Osteoblast (primary cell): ENCODE measurements at regions not wholly inside any gene's neighbourhood (a gene's known extent, or its start where the extent isn't known, plus 50 kb on each side); places are given as distances from the start of the nearest gene placed in this dataset.

Experiments
- DNase-seq: peaks from one replicate; pipeline ENCODE4 v3.0.0; 2011; ENCODE audit warnings: low spot score, mixed read lengths; ENCODE audit not compliant: insufficient read length; ENCODE audit errors: missing footprints
- H2AFZ ChIP-seq: 2 replicates; pipeline ENCODE4 v1.6.0; 2011; ENCODE audit warnings: mild to moderate bottlenecking, low read length
- H3K27ac ChIP-seq: 2 replicates; pipeline ENCODE4 v1.5.1; 2011; ENCODE audit warnings: mild to moderate bottlenecking, low read depth, low read length, moderate library complexity
- H3K27me3 ChIP-seq: 2 replicates; pipeline ENCODE4 v1.6.0; 2012; ENCODE audit warnings: mild to moderate bottlenecking, control low read depth, inconsistent platforms, low read length, moderate library complexity; ENCODE audit not compliant: insufficient read depth
- H3K36me3 ChIP-seq: 2 replicates; pipeline ENCODE4 v1.5.1; 2011; ENCODE audit warnings: mild to moderate bottlenecking, low read length, control low read depth, moderate library complexity; ENCODE audit not compliant: insufficient read depth
- H3K4me1 ChIP-seq: 2 replicates; pipeline ENCODE4 v1.5.1; 2011; ENCODE audit warnings: mild to moderate bottlenecking, low read length, control low read depth, moderate library complexity; ENCODE audit not compliant: insufficient read depth
- H3K4me2 ChIP-seq: 2 replicates; pipeline ENCODE4 v1.6.0; 2011; ENCODE audit warnings: mild to moderate bottlenecking, low read length; ENCODE audit not compliant: insufficient read depth
- H3K4me3 ChIP-seq: fragments of 200-600 bp; sonication (generic); 3 replicates; pipeline ENCODE4 v1.5.1; 2012; ENCODE audit warnings: mild to moderate bottlenecking, low read length, inconsistent platforms; ENCODE audit not compliant: insufficient read depth
- H3K79me2 ChIP-seq: 2 replicates; pipeline ENCODE4 v1.6.0; 2012; ENCODE audit warnings: mild to moderate bottlenecking, low read length, control low read depth, inconsistent platforms; ENCODE audit not compliant: insufficient read depth
- H3K9me3 ChIP-seq: 2 replicates; pipeline ENCODE4 v1.5.1; 2011; ENCODE audit warnings: low read depth, low read length, control low read depth
- H4K20me1 ChIP-seq: 2 replicates; pipeline ENCODE4 v1.6.0; 2012; ENCODE audit warnings: mild to moderate bottlenecking, low read length, control low read depth; ENCODE audit not compliant: insufficient read depth
- TF ChIP-seq, protein P1 (sequence below): IDR thresholded peaks from 2 replicates; pipeline ENCODE4 v1.5.1; 2011; ENCODE audit warnings: mild to moderate bottlenecking, low read depth, low read length, moderate library complexity; ENCODE audit errors: extremely low read depth

- Histone ChIP-seq H3K4me2 (no peak overlapping the region), H2AFZ (no peak overlapping the region), H3K79me2 (no peaks in the 10 kb centered on the region), H3K27me3 (no peaks in the 10 kb centered on the region), H3K27ac (no peak overlapping the region), H3K36me3 (no peaks in the 10 kb centered on the region), H3K4me3 (no peak overlapping the region), H4K20me1 (no peaks in the 10 kb centered on the region), H3K4me1 (no peaks in the 10 kb centered on the region), H3K9me3 (no peaks in the 10 kb centered on the region)
- no peak for DNase-seq
- TF ChIP-seq, protein P1, sequence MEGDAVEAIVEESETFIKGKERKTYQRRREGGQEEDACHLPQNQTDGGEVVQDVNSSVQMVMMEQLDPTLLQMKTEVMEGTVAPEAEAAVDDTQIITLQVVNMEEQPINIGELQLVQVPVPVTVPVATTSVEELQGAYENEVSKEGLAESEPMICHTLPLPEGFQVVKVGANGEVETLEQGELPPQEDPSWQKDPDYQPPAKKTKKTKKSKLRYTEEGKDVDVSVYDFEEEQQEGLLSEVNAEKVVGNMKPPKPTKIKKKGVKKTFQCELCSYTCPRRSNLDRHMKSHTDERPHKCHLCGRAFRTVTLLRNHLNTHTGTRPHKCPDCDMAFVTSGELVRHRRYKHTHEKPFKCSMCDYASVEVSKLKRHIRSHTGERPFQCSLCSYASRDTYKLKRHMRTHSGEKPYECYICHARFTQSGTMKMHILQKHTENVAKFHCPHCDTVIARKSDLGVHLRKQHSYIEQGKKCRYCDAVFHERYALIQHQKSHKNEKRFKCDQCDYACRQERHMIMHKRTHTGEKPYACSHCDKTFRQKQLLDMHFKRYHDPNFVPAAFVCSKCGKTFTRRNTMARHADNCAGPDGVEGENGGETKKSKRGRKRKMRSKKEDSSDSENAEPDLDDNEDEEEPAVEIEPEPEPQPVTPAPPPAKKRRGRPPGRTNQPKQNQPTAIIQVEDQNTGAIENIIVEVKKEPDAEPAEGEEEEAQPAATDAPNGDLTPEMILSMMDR = no peak
Observed at GRCh38 chr2:66689456-66690051, 254.6 kb downstream of the MEIS1 start.

DNA sequence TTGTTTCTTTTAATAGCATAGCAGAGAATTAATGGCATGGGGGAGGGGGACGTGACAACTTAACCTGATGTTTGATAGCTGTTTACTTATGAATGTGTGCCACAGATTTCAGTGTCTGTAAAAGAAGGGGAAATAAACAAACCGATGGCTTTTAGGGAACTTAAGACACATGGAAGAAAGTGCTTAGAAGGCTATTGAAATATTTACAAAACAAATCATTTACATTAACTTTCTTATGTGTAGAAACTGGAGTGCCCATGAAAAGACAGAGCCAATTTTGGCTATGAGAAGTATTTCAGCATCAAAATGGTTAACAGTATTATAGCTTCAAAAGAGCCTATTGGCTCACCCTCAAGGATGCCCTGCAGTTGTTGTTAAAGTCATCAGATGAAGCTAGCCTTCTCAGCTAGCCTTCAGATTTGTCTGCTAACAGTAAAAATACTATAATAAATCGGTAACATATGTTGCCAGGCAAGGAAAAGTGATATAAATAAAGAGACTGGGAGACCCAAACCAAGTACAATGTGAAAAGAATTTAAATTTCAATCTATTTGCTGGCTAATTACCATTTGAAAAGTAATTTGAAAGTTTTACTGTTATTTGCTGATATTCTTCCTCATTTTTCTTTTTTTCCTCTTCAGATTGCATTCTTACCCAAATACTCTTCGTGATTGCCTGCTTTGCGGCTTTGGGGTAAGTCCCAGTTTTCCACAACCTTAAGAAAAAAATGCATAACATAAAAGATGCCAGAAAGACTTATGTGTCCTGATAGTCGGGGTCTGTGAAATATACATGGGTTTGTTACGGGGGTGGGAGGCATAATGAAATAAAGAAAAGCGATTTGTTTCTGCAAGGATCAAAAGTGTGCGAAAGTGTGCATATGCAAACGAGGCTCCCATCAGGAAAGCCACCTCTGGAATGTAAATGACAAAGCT lies 256.4 kb downstream of the MEIS1 start:
- TF ChIP-seq, protein P1 = no peak
- no peak overlapping the region for H2AFZ ChIP-seq
- no peaks in the 10 kb centered on the region for H3K36me3 ChIP-seq
- no peaks in the 10 kb centered on the region for H4K20me1 ChIP-seq
- H3K4me1 ChIP-seq = no peaks in the 10 kb centered on the region
- H3K4me2 ChIP-seq = no peak overlapping the region
- H3K4me3 ChIP-seq = no peak overlapping the region
- no peak for DNase-seq
- H3K9me3 ChIP-seq = no peaks in the 10 kb centered on the region
- H3K79me2 ChIP-seq = no peaks in the 10 kb centered on the region
- no peak overlapping the region for H3K27ac ChIP-seq
- no peaks in the 10 kb centered on the region for H3K27me3 ChIP-seq

GRCh38 chr2:66692521-66693054 lies 257.7 kb downstream of the MEIS1 start:
- no peak overlapping the region for H3K4me2 ChIP-seq
- H3K9me3 ChIP-seq = no peaks in the 10 kb centered on the region
- H4K20me1 ChIP-seq = no peaks in the 10 kb centered on the region
- no peak overlapping the region for H3K27ac ChIP-seq
- DNase-seq = no peak
- H3K4me1 ChIP-seq = no peaks in the 10 kb centered on the region
- TF ChIP-seq, protein P1 = no peak
- H3K36me3 ChIP-seq = no peaks in the 10 kb centered on the region
- H3K4me3 ChIP-seq = no peak overlapping the region
- no peak overlapping the region for H2AFZ ChIP-seq
- H3K27me3 ChIP-seq = no peaks in the 10 kb centered on the region
- H3K79me2 ChIP-seq = no peaks in the 10 kb centered on the region
